ENCODE measurements at regions not wholly inside any gene's neighbourhood (a gene's known extent, or its start where the extent isn't known, plus 50 kb on each side); places are given as distances from the start of the nearest gene placed in this dataset.

DNA sequence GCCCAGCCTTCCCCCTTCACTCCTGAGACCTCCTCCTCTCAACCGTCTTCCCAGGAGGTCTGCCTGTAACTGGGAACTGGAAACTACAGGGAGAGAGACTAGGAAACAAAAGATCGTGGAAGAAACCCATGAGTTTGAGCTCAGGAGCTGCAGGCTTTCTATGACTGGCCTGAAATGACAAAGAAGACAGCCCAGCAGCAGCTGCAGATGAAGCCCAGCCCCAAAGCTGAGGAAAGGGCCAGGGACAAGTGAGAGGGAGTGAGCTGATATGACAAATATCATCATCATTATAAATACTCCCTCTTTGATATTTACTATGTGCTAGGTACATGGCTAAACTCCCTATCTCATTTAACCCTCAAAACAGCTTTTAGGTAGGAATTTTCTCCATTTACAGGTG lies 142.6 kb upstream of the CTTNBP2NL start:
- DNase-seq (ENCODE audit: low read depth), result no peak
- TF ChIP-seq, protein P1, sequence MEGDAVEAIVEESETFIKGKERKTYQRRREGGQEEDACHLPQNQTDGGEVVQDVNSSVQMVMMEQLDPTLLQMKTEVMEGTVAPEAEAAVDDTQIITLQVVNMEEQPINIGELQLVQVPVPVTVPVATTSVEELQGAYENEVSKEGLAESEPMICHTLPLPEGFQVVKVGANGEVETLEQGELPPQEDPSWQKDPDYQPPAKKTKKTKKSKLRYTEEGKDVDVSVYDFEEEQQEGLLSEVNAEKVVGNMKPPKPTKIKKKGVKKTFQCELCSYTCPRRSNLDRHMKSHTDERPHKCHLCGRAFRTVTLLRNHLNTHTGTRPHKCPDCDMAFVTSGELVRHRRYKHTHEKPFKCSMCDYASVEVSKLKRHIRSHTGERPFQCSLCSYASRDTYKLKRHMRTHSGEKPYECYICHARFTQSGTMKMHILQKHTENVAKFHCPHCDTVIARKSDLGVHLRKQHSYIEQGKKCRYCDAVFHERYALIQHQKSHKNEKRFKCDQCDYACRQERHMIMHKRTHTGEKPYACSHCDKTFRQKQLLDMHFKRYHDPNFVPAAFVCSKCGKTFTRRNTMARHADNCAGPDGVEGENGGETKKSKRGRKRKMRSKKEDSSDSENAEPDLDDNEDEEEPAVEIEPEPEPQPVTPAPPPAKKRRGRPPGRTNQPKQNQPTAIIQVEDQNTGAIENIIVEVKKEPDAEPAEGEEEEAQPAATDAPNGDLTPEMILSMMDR (IDR thresholded peaks at IDR 0.05; ENCODE audit: insufficient read depth, low read length), result no peak
- no peak overlapping the region for H3K4me3 ChIP-seq (ENCODE audit: low read depth, low read length)

DNA sequence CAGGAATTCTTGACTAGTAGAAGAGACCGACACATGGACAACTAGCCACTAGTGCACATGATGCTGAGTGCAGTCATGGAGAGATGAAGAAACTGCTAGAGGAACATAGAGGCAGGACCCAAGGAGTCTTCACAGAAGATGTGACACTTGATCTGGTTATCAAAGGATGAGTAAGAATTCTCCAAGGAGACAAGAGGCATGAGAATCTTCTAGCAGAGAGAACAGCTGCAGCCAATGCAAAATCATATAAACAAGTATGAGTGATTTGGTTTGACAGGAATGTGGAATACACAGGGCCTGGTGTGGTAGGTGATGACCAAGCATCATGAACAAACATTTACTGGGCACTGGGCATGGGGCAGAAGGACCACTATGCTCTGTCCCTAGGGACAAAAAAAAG lies 140.9 kb upstream of the CTTNBP2NL start:
- TF ChIP-seq, protein P1 (IDR thresholded peaks at IDR 0.05; ENCODE audit: insufficient read depth, low read length), result no peak
- no peak overlapping the region for H3K4me3 ChIP-seq (ENCODE audit: low read depth, low read length)
- DNase-seq (ENCODE audit: low read depth), result no peak

DNA sequence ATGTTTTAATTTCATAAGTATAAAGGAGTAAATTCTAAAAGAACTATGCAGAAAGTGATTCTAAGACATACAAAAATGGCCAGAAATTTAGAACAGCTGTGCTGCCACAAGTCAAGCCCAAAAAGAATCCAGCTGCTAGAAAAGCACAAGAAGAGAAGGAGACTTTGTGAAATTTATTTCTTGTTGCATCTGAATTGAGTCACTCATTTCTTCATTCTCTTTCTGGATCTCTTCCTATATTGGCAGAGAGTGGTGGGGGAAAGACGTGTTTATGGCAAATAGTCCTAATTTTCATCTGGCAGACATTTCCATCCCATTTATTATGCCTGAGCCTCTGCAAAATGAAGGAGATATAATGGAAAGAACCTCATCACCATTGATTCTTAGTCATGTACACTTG lies 139.6 kb upstream of the CTTNBP2NL start:
- H3K4me3 ChIP-seq (ENCODE audit: low read depth, low read length), result no peak overlapping the region
- TF ChIP-seq, protein P1 (IDR thresholded peaks at IDR 0.05; ENCODE audit: insufficient read depth, low read length), result no peak
- DNase-seq (ENCODE audit: low read depth), result peak; percentile 45

DNA sequence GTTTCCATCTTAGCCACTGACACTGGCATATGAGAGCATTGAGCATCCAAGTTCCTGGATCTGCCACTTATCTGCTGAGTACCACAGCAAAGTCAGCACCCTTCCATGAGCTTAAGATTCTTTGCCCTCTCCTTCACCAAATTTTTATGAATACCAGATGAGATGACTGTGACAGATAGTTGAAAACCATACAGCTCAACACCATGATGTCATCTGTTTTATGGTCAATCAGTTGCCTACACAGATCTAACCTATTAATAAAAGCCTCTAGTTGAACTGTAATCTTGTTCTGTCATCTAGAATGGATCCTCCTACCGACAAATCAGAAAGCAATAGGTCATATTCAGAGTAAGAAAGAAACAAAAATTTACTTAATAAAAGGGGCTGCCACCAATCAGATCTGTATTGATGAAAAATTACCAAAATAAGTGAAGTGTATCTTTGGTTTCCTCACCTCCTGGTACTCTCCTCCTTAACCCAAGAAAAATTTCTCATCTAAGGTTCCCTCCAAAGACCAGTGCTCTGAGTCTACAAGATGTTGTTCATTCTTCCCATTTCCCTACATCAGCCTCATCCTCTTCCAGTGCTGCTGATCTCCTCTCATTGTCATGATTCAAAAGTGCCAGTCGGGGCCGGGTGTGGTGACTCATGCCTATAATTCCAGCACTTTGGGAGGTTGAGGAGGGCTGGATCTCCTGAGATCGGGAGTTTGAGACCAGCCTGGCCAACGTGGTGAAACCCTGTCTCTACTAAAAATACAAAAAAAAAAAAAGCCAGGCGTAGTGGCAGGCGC lies 138.8 kb upstream of the CTTNBP2NL start:
- TF ChIP-seq, protein P1 (IDR thresholded peaks at IDR 0.05; ENCODE audit: insufficient read depth, low read length), result no peak
- DNase-seq (ENCODE audit: low read depth), result no peak
- H3K4me3 ChIP-seq (ENCODE audit: low read depth, low read length), result no peak overlapping the region

DNA sequence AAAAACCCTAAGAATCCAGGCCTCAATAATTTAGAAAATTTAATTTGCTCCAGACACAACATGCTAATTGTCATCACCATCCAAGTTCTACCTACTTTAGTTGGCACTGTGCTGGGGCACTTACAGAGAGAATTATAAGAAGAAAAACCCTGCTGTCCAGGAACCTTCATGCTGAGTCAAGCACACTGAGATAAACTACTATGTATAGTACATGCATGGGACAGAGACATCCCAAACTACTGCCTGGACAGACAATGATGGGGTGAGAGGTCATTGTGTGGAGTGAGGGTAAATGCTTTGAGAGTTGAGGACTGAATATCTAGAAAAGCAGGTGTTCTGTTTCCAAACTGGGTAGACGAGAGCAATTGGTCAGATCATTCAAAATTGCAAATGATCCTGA lies 135.3 kb upstream of the CTTNBP2NL start:
- H3K4me3 ChIP-seq (ENCODE audit: low read depth, low read length), result no peak overlapping the region
- no peak for DNase-seq (ENCODE audit: low read depth)
- TF ChIP-seq, protein P1 (IDR thresholded peaks at IDR 0.05; ENCODE audit: insufficient read depth, low read length), result no peak

DNA sequence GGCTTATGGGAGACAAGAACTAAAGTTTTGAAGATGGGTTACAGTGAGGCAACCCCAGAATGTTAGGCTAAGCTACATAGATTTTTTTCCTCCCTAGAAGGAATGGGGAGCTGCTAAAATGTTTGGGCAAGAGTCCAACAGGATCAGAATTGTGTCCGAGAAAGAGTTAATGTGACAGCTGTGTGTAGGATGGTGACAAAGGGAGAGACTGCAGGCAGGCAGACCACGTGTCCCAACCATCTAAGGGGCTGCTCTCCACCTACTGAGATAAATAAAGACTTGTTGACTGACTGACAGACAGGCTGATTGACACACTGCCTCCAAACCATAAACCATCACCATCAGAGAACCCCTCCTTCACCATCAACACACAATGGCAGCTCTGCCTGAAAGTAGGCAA lies 133.7 kb upstream of the CTTNBP2NL start:
- no peak for DNase-seq (ENCODE audit: low read depth)
- TF ChIP-seq, protein P1 (IDR thresholded peaks at IDR 0.05; ENCODE audit: insufficient read depth, low read length), result no peak

DNA sequence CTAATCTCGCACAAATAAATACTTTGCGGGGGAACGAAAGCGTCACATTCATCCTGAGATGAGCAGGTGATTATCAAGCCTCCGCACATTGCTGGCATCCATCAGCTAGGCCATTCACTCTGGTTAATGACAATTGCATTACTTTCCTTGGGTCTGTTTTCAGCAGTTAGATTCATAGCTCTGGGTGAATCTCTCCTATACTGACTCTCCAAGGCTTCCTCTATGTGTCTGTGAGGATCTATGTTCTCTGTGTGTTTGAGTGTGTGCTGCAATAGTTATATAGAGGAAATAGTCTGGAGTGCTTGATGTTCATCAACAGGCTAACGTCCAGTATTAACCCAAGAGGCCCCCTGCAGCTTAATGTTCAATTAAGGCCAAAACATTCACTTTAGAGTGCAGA lies 133.0 kb upstream of the CTTNBP2NL start:
- no peak for DNase-seq (ENCODE audit: low read depth)
- TF ChIP-seq, protein P1 (IDR thresholded peaks at IDR 0.05; ENCODE audit: insufficient read depth, low read length), result no peak
- H3K4me3 ChIP-seq (ENCODE audit: low read depth, low read length), result no peak overlapping the region

More for the DNA sequence above, 133.7 kb upstream of the CTTNBP2NL start:
- no peak overlapping the region for H3K4me3 ChIP-seq (ENCODE audit: low read depth, low read length)
